AG04449 (cell line): ENCODE measurements at regions not wholly inside any gene's neighbourhood (a gene's known extent, or its start where the extent isn't known, plus 50 kb on each side); places are given as distances from the start of the nearest gene placed in this dataset.

ENCODE experiments used
- CTCF ChIA-PET: fragments of 350-600 bp; formaldehyde crosslinking; extraction: SDS; loops from one replicate; lab custom pipeline; 2021; ENCODE audit warnings: antibody characterized with exemption; lab: Yijun Ruan, JAX
- POLR2A ChIA-PET: fragments of 400-600, 350-600 bp; formaldehyde crosslinking; extraction: SDS; loops from one replicate; lab custom pipeline; 2020; ENCODE audit warnings: antibody characterized with exemption, inconsistent platforms; lab: Yijun Ruan, JAX
- DNase-seq: peaks from one replicate; pipeline ENCODE4 v3.0.0-alpha.2; 2010; ENCODE audit warnings: low read depth, low spot score
- H3K4me3 ChIP-seq: 2 replicates; pipeline ENCODE4 v1.5.1; 2011; ENCODE audit warnings: low read depth, mild to moderate bottlenecking, control low read depth, low read length
- CTCF ChIP-seq: IDR thresholded peaks from one replicate; pipeline ENCODE4 v1.5.1; 2011; ENCODE audit warnings: mild to moderate bottlenecking, moderate library complexity, low read length, control low read depth, inconsistent platforms; ENCODE audit not compliant: insufficient read depth; ENCODE audit errors: missing control alignments

- ChIA-PET CTCF (interaction anchor here (0.6 kb wide), 1 partner anchor 681 kb away, joined by 3 read pairs; no protein-coding TSS in a partner anchor), POLR2A (no interaction called here)
- no peak overlapping the region for H3K4me3 ChIP-seq
- TF ChIP-seq CTCF: no peak
- no peak for DNase-seq
Observed at GRCh38 chr5:56366986-56367385, 133.9 kb upstream of the ANKRD55 start.

- CTCF ChIA-PET: no interaction called here
- DNase-seq: no peak
- TF ChIP-seq CTCF: no peak
- H3K4me3 ChIP-seq: no peak overlapping the region
- POLR2A ChIA-PET: no interaction called here
Observed at GRCh38 chr5:56361398-56361797, 128.3 kb upstream of the ANKRD55 start.

GRCh38 chr5:56360816-56361215 lies 127.7 kb upstream of the ANKRD55 start:
- ChIA-PET CTCF (no interaction called here), POLR2A (interaction anchor here (0.6 kb wide), 1 partner anchor 11 kb away, joined by 3 read pairs; no protein-coding TSS in a partner anchor)
- no peak overlapping the region for H3K4me3 ChIP-seq
- no peak for DNase-seq
- TF ChIP-seq CTCF: no peak

GRCh38 chr5:56359809-56360685 lies 126.9 kb upstream of the ANKRD55 start:
- POLR2A ChIA-PET: interaction anchor here (0.6 kb wide), 1 partner anchor 10 kb away, joined by 3 read pairs; no protein-coding TSS in a partner anchor
- TF ChIP-seq CTCF: no peak
- H3K4me3 ChIP-seq: no peak overlapping the region
- CTCF ChIA-PET: no interaction called here
- DNase-seq: no peak

- no peak for DNase-seq
- POLR2A ChIA-PET: no interaction called here
Observed at GRCh38 chr5:56358703-56359681, 125.9 kb upstream of the ANKRD55 start.

More at GRCh38 chr5:56358703-56359681, 125.9 kb upstream of the ANKRD55 start:
- TF ChIP-seq CTCF: no peak
- CTCF ChIA-PET: no interaction called here
- H3K4me3 ChIP-seq: no peak overlapping the region
